Thyroid gland (tissue), 4 donors: ENCODE measurements at regions not wholly inside any gene's neighbourhood (a gene's known extent, or its start where the extent isn't known, plus 50 kb on each side); places are given as distances from the start of the nearest gene placed in this dataset.

Experiments
- DNase-seq, 2 donors: peaks; one replicate each; pipeline ENCODE4 v3.0.0-alpha.2; 2019
- H3K27ac ChIP-seq, 3 donors: fragments of 200-600 bp; sonication (generic); 1 replicate in 2 of 3; 2 replicates in 1 of 3; pipeline ENCODE4 v1.5.1; 2016 to 2019; ENCODE audit warnings: mild to moderate bottlenecking in 1 of 3, moderate library complexity in 1 of 3
- H3K27me3 ChIP-seq: fragments of 200-600 bp; sonication (generic); one replicate; pipeline ENCODE4 v1.5.1; 2019
- H3K36me3 ChIP-seq, 2 donors: fragments of 200-600 bp; sonication (generic); one replicate each; pipeline ENCODE4 v1.5.1; 2016 to 2019
- H3K4me1 ChIP-seq, 2 donors: fragments of 200-600 bp; sonication (generic); one replicate each; pipeline ENCODE4 v1.5.1; 2017 to 2019
- H3K4me3 ChIP-seq, 3 donors: fragments of 200-600 bp; sonication (generic); replicated peaks in 1 of 3; 1 replicate in 2 of 3; 2 replicates in 1 of 3; pipeline ENCODE4 v1.5.1; 2016; ENCODE audit warnings: mild to moderate bottlenecking in 1 of 3
- H3K9me3 ChIP-seq: fragments of 200-600 bp; sonication (generic); one replicate; pipeline ENCODE4 v1.5.1; 2017
- CTCF ChIP-seq, 6 experiments: fragments of 200-600 bp in 3 of 6; fragments of 450-650 bp in 3 of 6; sonication (generic) in 3 of 6; IDR thresholded peaks; one replicate each; pipeline ENCODE4 v1.5.1; 2016 to 2019; ENCODE audit warnings: antibody characterized with exemption in 6 of 6, mild to moderate bottlenecking in 2 of 6, inconsistent platforms in 1 of 6, moderate library complexity in 1 of 6
- POLR2A ChIP-seq, 2 donors: fragments of 450-650 bp; IDR thresholded peaks; one replicate each; pipeline ENCODE4 v1.6.1; 2017; ENCODE audit warnings: antibody characterized with exemption in 2 of 2, mild to moderate bottlenecking in 2 of 2, moderate library complexity in 1 of 2
- WGBS, 2 donors: methylation state at CpG; one replicate each; pipeline ENCODE4 v1.1.5; 2017; 5-methylcytosine and 5-hydroxymethylcytosine counted together
- intact Hi-C: fragments of 100-400 bp; cut with DNase I; formaldehyde crosslinking; loops from one replicate; pipeline ENCODE4 v1.15.1; 2023

- DNase-seq, result no peak
- no peaks in the 10 kb centered on the region for H3K9me3 ChIP-seq
- H3K4me1 ChIP-seq, result no peaks in the 10 kb centered on the region
- H3K4me3 ChIP-seq, result no peak overlapping the region
- H3K27me3 ChIP-seq, result no peaks in the 10 kb centered on the region
- H3K27ac ChIP-seq, result no peak overlapping the region
- H3K36me3 ChIP-seq, result no peaks in the 10 kb centered on the region
- intact Hi-C loops, result no loop called here
- WGBS, 2 donors, result 80% methylated on average over 4 of the region's 4 CpGs
- TF ChIP-seq CTCF (IDR thresholded peaks at IDR 0.05) (no peak), POLR2A (IDR thresholded peaks at IDR 0.05) (no peak)
Observed at GRCh38 chr3:83011481-83011880, 1250.0 kb upstream of the GBE1 start.

GRCh38 chr3:83003917-83004316, 1242.5 kb upstream of the GBE1 start:
- no peak for DNase-seq
- WGBS, 2 donors, result 46 to 64% methylated on average over 3 of the region's 3 CpGs
- Histone ChIP-seq H3K36me3 (no peaks in the 10 kb centered on the region), H3K4me3 (no peak overlapping the region), H3K9me3 (no peaks in the 10 kb centered on the region), H3K27me3 (no peaks in the 10 kb centered on the region), H3K27ac (no peak overlapping the region), H3K4me1 (no peaks in the 10 kb centered on the region)
- no peak for TF ChIP-seq CTCF (IDR thresholded peaks at IDR 0.05)
- intact Hi-C loops, result no loop called here

GRCh38 chr3:83002869-83003445, 1241.5 kb upstream of the GBE1 start:
- no peaks in the 10 kb centered on the region for H3K9me3 ChIP-seq
- no peaks in the 10 kb centered on the region for H3K36me3 ChIP-seq
- TF ChIP-seq CTCF (IDR thresholded peaks at IDR 0.05), result no peak
- no peak for TF ChIP-seq POLR2A (IDR thresholded peaks at IDR 0.05)
- H3K27me3 ChIP-seq, result no peaks in the 10 kb centered on the region
- no peaks in the 10 kb centered on the region for H3K4me1 ChIP-seq
- H3K27ac ChIP-seq, result no peak overlapping the region
- H3K4me3 ChIP-seq, result no peak overlapping the region
- 41 to 51% methylated on average over 3 of the region's 3 CpGs for WGBS, 2 donors
- DNase-seq, result no peak
- intact Hi-C loops, result no loop called here

GRCh38 chr3:82999777-83000176, 1238.3 kb upstream of the GBE1 start:
- no peaks in the 10 kb centered on the region for H3K9me3 ChIP-seq
- no peaks in the 10 kb centered on the region for H3K27me3 ChIP-seq
- H3K27ac ChIP-seq, result no peak overlapping the region
- no peaks in the 10 kb centered on the region for H3K4me1 ChIP-seq
- TF ChIP-seq CTCF (IDR thresholded peaks at IDR 0.05) (no peak), POLR2A (IDR thresholded peaks at IDR 0.05) (no peak)
- H3K4me3 ChIP-seq, result no peak overlapping the region
- DNase-seq, result no peak
- intact Hi-C loops, result no loop called here
- no peaks in the 10 kb centered on the region for H3K36me3 ChIP-seq
- WGBS, 2 donors, result 86% methylated on average over 1 of the region's 1 CpG

- Histone ChIP-seq H3K27me3 (no peaks in the 10 kb centered on the region), H3K36me3 (no peaks in the 10 kb centered on the region), H3K4me1 (no peaks in the 10 kb centered on the region), H3K4me3 (no peak overlapping the region), H3K9me3 (no peaks in the 10 kb centered on the region), H3K27ac (no peak overlapping the region)
- 63 to 71% methylated on average over 3 of the region's 3 CpGs for WGBS, 2 donors
- no peak for TF ChIP-seq POLR2A (IDR thresholded peaks at IDR 0.05)
- no peak for TF ChIP-seq CTCF (IDR thresholded peaks at IDR 0.05)
- intact Hi-C loops, result no loop called here
- no peak for DNase-seq
Observed at GRCh38 chr3:82978368-82978767, 1216.9 kb upstream of the GBE1 start.
